OCI-LY7 (cell line): ENCODE measurements at regions not wholly inside any gene's neighbourhood (a gene's known extent, or its start where the extent isn't known, plus 50 kb on each side); places are given as distances from the start of the nearest gene placed in this dataset.

Experiments
- BruUV-seq: library from RNA; stranded (reverse); fragments of 400-500 nt; replicated peaks from 2 replicates; lab custom pipeline; 2021; lab: Mats Ljungman, UMichigan
- CTCF ChIA-PET: fragments of 300-600 bp; sonication (Branson Sonifier 250); formaldehyde crosslinking; loops from one replicate; lab custom pipeline; 2022; ENCODE audit warnings: antibody characterized with exemption; ENCODE audit not compliant: unreplicated experiment; lab: Charles Lee
- POLR2A ChIA-PET: fragments of 300-600 bp; sonication (Branson Sonifier 250); formaldehyde crosslinking; loops from one replicate; lab custom pipeline; 2022; ENCODE audit warnings: antibody characterized with exemption; lab: Charles Lee
- DNase-seq: peaks from one replicate; pipeline ENCODE4 v3.0.0-alpha.2; 2015; ENCODE audit warnings: low spot score
- H2AFZ ChIP-seq: fragments of 200-600 bp; sonication (generic), shearing (Covaris generic); 2 replicates; pipeline ENCODE4 v1.6.1; 2014; ENCODE audit warnings: mild to moderate bottlenecking, antibody characterized with exemption, low read length, moderate library complexity
- H3K27ac ChIP-seq: fragments of 200-600 bp; sonication (generic); 2 replicates; pipeline ENCODE4 v1.5.1; 2014; ENCODE audit warnings: mixed run types, low read depth, mild to moderate bottlenecking, moderate library complexity, low read length, inconsistent platforms; ENCODE audit not compliant: poor library complexity, severe bottlenecking
- H3K36me3 ChIP-seq: fragments of 200-600 bp; sonication (generic); 2 replicates; pipeline ENCODE4 v1.6.1; 2014; ENCODE audit warnings: mild to moderate bottlenecking, antibody characterized with exemption, low read length, moderate library complexity, mixed read lengths; ENCODE audit not compliant: insufficient read depth
- H3K4me1 ChIP-seq: fragments of 200-600 bp; sonication (generic); 2 replicates; pipeline ENCODE4 v1.5.1; 2014; ENCODE audit warnings: mild to moderate bottlenecking, low read length; ENCODE audit not compliant: insufficient read depth, poor library complexity, severe bottlenecking
- H3K4me2 ChIP-seq: fragments of 200-600 bp; sonication (generic); 2 replicates; pipeline ENCODE4 v1.6.1; 2014; ENCODE audit warnings: mild to moderate bottlenecking, low read length
- H3K4me3 ChIP-seq: fragments of 200-600 bp; sonication (generic); 2 replicates; pipeline ENCODE4 v1.5.1; 2014; ENCODE audit warnings: mild to moderate bottlenecking, low read depth, low read length; ENCODE audit not compliant: poor library complexity, severe bottlenecking
- H3K79me2 ChIP-seq: fragments of 200-600 bp; sonication (generic); 2 replicates; pipeline ENCODE4 v1.6.1; 2016; ENCODE audit warnings: low read depth, mild to moderate bottlenecking, low read length, moderate library complexity, mixed read lengths; ENCODE audit not compliant: insufficient read depth
- H3K9me2 ChIP-seq: fragments of 200-600 bp; sonication (generic); 2 replicates; pipeline ENCODE4 v1.6.1; 2016; ENCODE audit warnings: mild to moderate bottlenecking, low read length, mixed read lengths; ENCODE audit not compliant: insufficient read depth
- H3K9me3 ChIP-seq: fragments of 200-600 bp; sonication (generic); 2 replicates; pipeline ENCODE4 v1.6.1; 2014; ENCODE audit warnings: mild to moderate bottlenecking, mixed run types, low read length, mixed read lengths
- H4K20me1 ChIP-seq: fragments of 200-600 bp; sonication (generic); 2 replicates; pipeline ENCODE4 v1.6.1; 2014; ENCODE audit warnings: mild to moderate bottlenecking, antibody characterized with exemption, low read length, moderate library complexity, mixed read lengths; ENCODE audit not compliant: insufficient read depth
- EZH2phosphoT487 ChIP-seq: fragments of 200-600 bp; sonication (generic); IDR thresholded peaks from 2 replicates; pipeline ENCODE4 v1.6.1; 2018; ENCODE audit warnings: low read depth, borderline replicate concordance, mild to moderate bottlenecking, mixed run types, antibody characterized with exemption, low read length, moderate library complexity, mixed read lengths
- intact Hi-C: fragments of 100-400 bp; cut with micrococcal nuclease; formaldehyde crosslinking; loops from one replicate; pipeline ENCODE4 v1.10.0; 2022; ENCODE audit not compliant: unreplicated experiment
- TF ChIP-seq, protein P1 (sequence below): fragments of 200-600 bp; sonication (generic); conservative IDR thresholded peaks from 2 replicates; pipeline ENCODE4 v1.5.1; 2014; ENCODE audit warnings: mild to moderate bottlenecking, antibody characterized with exemption, low read length, moderate library complexity, mixed read lengths

DNA sequence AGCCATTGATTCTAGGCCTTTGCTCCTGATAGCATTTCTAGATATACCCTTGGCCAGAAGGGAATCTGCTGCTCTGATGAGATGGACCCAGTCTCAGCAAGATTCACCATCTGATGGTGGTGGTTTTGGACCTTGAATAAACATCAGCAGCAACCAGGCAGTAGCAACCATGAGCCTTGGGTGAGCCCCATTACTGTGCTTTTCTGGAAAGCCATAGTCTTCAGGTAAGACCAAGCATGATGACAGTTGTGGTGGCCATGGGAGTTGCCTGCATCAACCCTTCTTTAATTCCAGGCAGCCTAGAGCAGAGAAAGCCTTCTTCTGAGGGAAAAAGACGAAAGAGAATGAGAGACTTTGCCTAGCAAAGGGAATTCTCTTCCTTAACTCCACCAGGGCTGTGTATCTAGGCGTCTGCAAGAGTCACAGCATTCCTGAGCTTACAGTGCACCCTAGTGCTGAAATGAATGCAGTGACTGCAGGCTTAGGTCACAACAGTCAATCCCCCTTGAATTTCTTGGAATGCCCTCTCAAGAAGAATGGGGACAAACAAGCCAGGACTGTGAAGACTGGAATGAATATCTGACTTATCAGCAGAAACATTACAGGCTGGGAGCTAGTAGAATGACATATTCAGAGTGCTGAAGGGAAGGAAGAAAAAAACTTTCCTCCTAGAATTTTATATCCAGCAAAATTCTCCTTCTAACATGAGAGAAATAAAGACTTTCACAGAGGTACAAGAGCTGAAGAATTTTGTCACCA, 942.4 kb upstream of the PCDH20 start:
- intact Hi-C loops, result loop anchor here (1.0 to 2.0 kb wide), 4 partner anchors 37 to 477 kb away; no protein-coding TSS in a partner anchor
- POLR2A ChIA-PET, result interaction anchor here (0.6 to 0.7 kb wide), 2 partner anchors 14 to 37 kb away, joined by 3 read pairs; no protein-coding TSS in a partner anchor
- CTCF ChIA-PET, result interaction anchor here (1.6 kb wide), 1 partner anchor 238 kb away, joined by 5 read pairs; no protein-coding TSS in a partner anchor
- Histone ChIP-seq H3K9me3 (no peaks in the 10 kb centered on the region; the same call in 1 of the 2 replicates), H3K4me2 (no peak overlapping the region), H2AFZ (peak overlapping the region; percentile 60; the same call in 1 of the 2 replicates), H3K27ac (no peak overlapping the region), H3K4me1 (peaks cover 3% of the 10 kb centered on the region), H3K4me3 (no peak overlapping the region), H3K9me2 (no peaks in the 10 kb centered on the region), H3K36me3 (no peaks in the 10 kb centered on the region), H4K20me1 (no peaks in the 10 kb centered on the region), H3K79me2 (no peaks in the 10 kb centered on the region)
- BruUV-seq, result no TSS peak
- TF ChIP-seq, protein P1, sequence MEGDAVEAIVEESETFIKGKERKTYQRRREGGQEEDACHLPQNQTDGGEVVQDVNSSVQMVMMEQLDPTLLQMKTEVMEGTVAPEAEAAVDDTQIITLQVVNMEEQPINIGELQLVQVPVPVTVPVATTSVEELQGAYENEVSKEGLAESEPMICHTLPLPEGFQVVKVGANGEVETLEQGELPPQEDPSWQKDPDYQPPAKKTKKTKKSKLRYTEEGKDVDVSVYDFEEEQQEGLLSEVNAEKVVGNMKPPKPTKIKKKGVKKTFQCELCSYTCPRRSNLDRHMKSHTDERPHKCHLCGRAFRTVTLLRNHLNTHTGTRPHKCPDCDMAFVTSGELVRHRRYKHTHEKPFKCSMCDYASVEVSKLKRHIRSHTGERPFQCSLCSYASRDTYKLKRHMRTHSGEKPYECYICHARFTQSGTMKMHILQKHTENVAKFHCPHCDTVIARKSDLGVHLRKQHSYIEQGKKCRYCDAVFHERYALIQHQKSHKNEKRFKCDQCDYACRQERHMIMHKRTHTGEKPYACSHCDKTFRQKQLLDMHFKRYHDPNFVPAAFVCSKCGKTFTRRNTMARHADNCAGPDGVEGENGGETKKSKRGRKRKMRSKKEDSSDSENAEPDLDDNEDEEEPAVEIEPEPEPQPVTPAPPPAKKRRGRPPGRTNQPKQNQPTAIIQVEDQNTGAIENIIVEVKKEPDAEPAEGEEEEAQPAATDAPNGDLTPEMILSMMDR, result peak; percentile 88
- TF ChIP-seq EZH2phosphoT487, result no peak
- peak; percentile 74 for DNase-seq

DNA sequence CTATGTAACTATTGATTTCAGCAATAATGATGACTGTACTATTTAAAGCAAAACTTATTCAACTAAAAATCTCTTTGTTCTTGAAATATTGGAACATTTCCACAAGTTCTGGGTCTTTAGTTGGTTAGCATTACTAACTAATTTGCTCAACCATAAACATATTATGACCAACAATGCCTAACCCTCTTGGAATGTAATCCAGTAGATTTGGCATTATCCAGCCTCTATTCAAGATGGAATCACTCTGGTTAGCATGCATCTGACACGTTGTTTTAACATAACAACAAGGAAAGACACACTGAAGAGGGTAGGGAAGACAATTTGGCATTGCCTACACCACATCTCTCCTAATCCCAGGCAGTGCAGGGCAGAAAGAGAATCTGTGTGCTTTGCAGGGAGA, 941.3 kb upstream of the PCDH20 start:
- no peaks in the 10 kb centered on the region for H3K36me3 ChIP-seq
- TF ChIP-seq EZH2phosphoT487, result no peak
- no peaks in the 10 kb centered on the region; the same call in 1 of the 2 replicates for H3K9me3 ChIP-seq
- ChIA-PET POLR2A (interaction anchor here (0.6 to 0.7 kb wide), 4 partner anchors 13 to 1776 kb away, joined by 3 to 5 read pairs (median 4); no protein-coding TSS in a partner anchor), CTCF (interaction anchor here (1.6 kb wide), 1 partner anchor 236 kb away, joined by 5 read pairs; no protein-coding TSS in a partner anchor)
- intact Hi-C loops, result loop anchor here (2.0 kb wide), 1 partner anchor 476 kb away; no protein-coding TSS in a partner anchor
- no peak for DNase-seq
- no peak overlapping the region for H3K4me2 ChIP-seq
- H4K20me1 ChIP-seq, result no peaks in the 10 kb centered on the region
- H3K9me2 ChIP-seq, result no peaks in the 10 kb centered on the region
- BruUV-seq, result no TSS peak
- H3K27ac ChIP-seq, result no peak overlapping the region
- no peaks in the 10 kb centered on the region for H3K79me2 ChIP-seq
- no peak overlapping the region for H3K4me3 ChIP-seq
- peaks cover 3% of the 10 kb centered on the region for H3K4me1 ChIP-seq
- H2AFZ ChIP-seq, result peak overlapping the region; percentile 45

GRCh38 chr13:62337109-62337880, 921.6 kb upstream of the PCDH20 start:
- H3K27ac ChIP-seq, result no peak overlapping the region
- no TSS peak for BruUV-seq
- H4K20me1 ChIP-seq, result no peaks in the 10 kb centered on the region
- peaks cover 14% of the 10 kb centered on the region for H3K4me1 ChIP-seq
- TF ChIP-seq, protein P1, result no peak
- TF ChIP-seq EZH2phosphoT487, result no peak
- intact Hi-C loops, result no loop called here
- no peak overlapping the region for H3K4me3 ChIP-seq
- CTCF ChIA-PET, result no interaction called here
- peak overlapping the region; percentile 26 for H3K4me2 ChIP-seq
- no peaks in the 10 kb centered on the region for H3K36me3 ChIP-seq
- H3K9me3 ChIP-seq, result no peaks in the 10 kb centered on the region
- POLR2A ChIA-PET, result interaction anchor here (0.6 to 1.0 kb wide), 2 partner anchors 167 to 865 kb away, joined by 3 to 4 read pairs; no protein-coding TSS in a partner anchor
- no peaks in the 10 kb centered on the region for H3K79me2 ChIP-seq
- H2AFZ ChIP-seq, result peak overlapping the region; percentile 91
- DNase-seq, result peak; percentile 38
- H3K9me2 ChIP-seq, result no peaks in the 10 kb centered on the region
